HCT116 (cell line): ENCODE measurements at regions not wholly inside any gene's neighbourhood (a gene's known extent, or its start where the extent isn't known, plus 50 kb on each side); places are given as distances from the start of the nearest gene placed in this dataset.

Source experiments
- ATAC-seq: fragments of 200-7000 bp; cut with Tn5 transposase; 2 replicates; pipeline ENCODE4 v1.9.1; 2020; ENCODE audit warnings: mild to moderate bottlenecking, moderate library complexity
- BruUV-seq: library from RNA; stranded (reverse); fragments of 400-500 nt; replicated peaks from 2 replicates; lab custom pipeline; 2021; lab: Mats Ljungman, UMichigan
- CTCF ChIA-PET: fragments of 300-600 bp; sonication (Branson Sonifier 250); formaldehyde crosslinking; loops from one replicate; lab custom pipeline; 2021; ENCODE audit warnings: antibody characterized with exemption; lab: Charles Lee
- POLR2A ChIA-PET: fragments of 300-600, 350-600 bp; sonication (Branson Sonifier 250); formaldehyde crosslinking; loops from one replicate; lab custom pipeline; 2021; ENCODE audit warnings: antibody characterized with exemption; lab: Charles Lee
- RAD21 ChIA-PET, 2 experiments: fragments of 300-600 bp; sonication (Branson Sonifier 250); formaldehyde crosslinking; loops; one replicate each; lab custom pipeline; 2023; ENCODE audit warnings: low total read pairs in 2 of 2; ENCODE audit not compliant: uncharacterized antibody in 2 of 2, unreplicated experiment in 2 of 2, low non-redundant PET in 1 of 2; lab: Charles Lee
- DNase-seq: peaks from one replicate; pipeline ENCODE4 v3.0.0-alpha.2; 2010; ENCODE audit warnings: low read depth, low spot score
- H2AFZ ChIP-seq: fragments of 200-600 bp; shearing (Covaris generic), sonication (generic); 2 replicates; pipeline ENCODE4 v1.6.1; 2017; ENCODE audit warnings: low read depth, mixed run types, mixed read lengths, antibody characterized with exemption, low read length; ENCODE audit not compliant: poor library complexity, severe bottlenecking
- H3K27ac ChIP-seq: 2 replicates; pipeline ENCODE4 v1.5.1; 2012; ENCODE audit warnings: low read depth, low read length
- H3K27me3 ChIP-seq: fragments of 200-600 bp; sonication (generic); 2 replicates; pipeline ENCODE4 v1.6.1; 2016; ENCODE audit warnings: mixed run types, low read length, mixed read lengths; ENCODE audit not compliant: insufficient read depth
- H3K36me3 ChIP-seq, 2 experiments: fragments of 200-500 bp in 1 of 2; fragments of 200-600 bp in 1 of 2; sonication (Bioruptor generic) in 1 of 2; sonication (generic) in 1 of 2; 2 replicates each; pipeline versions ENCODE4 v1.5.1 to v1.6.1; 2014 to 2016; ENCODE audit warnings: low read length in 2 of 2, inconsistent platforms in 1 of 2, mixed read lengths in 1 of 2, mixed run types in 1 of 2; ENCODE audit not compliant: insufficient read depth in 2 of 2, control insufficient read depth in 1 of 2
- H3K4me1 ChIP-seq, 2 experiments: fragments of 200-600 bp in 1 of 2; sonication (generic) in 1 of 2; 2 replicates each; pipeline versions ENCODE4 v1.5.1 to v1.6.1; 2012 to 2017; ENCODE audit warnings: low read length in 2 of 2, inconsistent platforms in 1 of 2, mild to moderate bottlenecking in 1 of 2, mixed read lengths in 1 of 2, mixed run types in 1 of 2, moderate library complexity in 1 of 2; ENCODE audit not compliant: insufficient read depth in 2 of 2, control insufficient read depth in 1 of 2
- H3K4me2 ChIP-seq: fragments of 200-600 bp; sonication (generic); 2 replicates; pipeline ENCODE4 v1.6.1; 2017; ENCODE audit warnings: mixed run types, low read length, mixed read lengths
- H3K4me3 ChIP-seq, 2 experiments: fragments of 200-600 bp in 1 of 2; sonication (generic) in 1 of 2; replicated peaks in 1 of 2; 2 replicates each; pipeline ENCODE4 v1.5.1; 2011 to 2016; ENCODE audit warnings: low read length in 2 of 2, control low read depth in 1 of 2, low read depth in 1 of 2, mild to moderate bottlenecking in 1 of 2, mixed read lengths in 1 of 2, mixed run types in 1 of 2
- H3K79me2 ChIP-seq: fragments of 200-600 bp; sonication (generic); 2 replicates; pipeline ENCODE4 v1.6.1; 2017; ENCODE audit warnings: mild to moderate bottlenecking, mixed run types, low read length, moderate library complexity, mixed read lengths; ENCODE audit not compliant: insufficient read depth
- H3K9ac ChIP-seq: fragments of 200-600 bp; sonication (generic); 2 replicates; pipeline ENCODE4 v1.6.1; 2016; ENCODE audit warnings: low read length, mixed read lengths
- H3K9me2 ChIP-seq: fragments of 200-600 bp; sonication (generic), shearing (Covaris generic); 2 replicates; pipeline ENCODE4 v1.6.1; 2017; ENCODE audit warnings: mixed run types, mild to moderate bottlenecking, moderate library complexity; ENCODE audit not compliant: insufficient read depth
- H3K9me3 ChIP-seq, 2 experiments: fragments of 200-500 bp in 1 of 2; fragments of 200-600 bp in 1 of 2; sonication (Bioruptor generic) in 1 of 2; sonication (generic) in 1 of 2; 2 replicates each; pipeline ENCODE4 v1.6.1; 2014 to 2017; ENCODE audit warnings: low read length in 2 of 2, mixed read lengths in 2 of 2, inconsistent platforms in 1 of 2, low read depth in 1 of 2, mild to moderate bottlenecking in 1 of 2, mixed run types in 1 of 2, moderate library complexity in 1 of 2; ENCODE audit not compliant: control insufficient read depth in 1 of 2, insufficient read depth in 1 of 2
- H4K20me1 ChIP-seq: fragments of 200-600 bp; sonication (generic), shearing (Covaris generic); 2 replicates; pipeline ENCODE4 v1.6.1; 2017; ENCODE audit warnings: mixed run types, mild to moderate bottlenecking, moderate library complexity; ENCODE audit not compliant: insufficient read depth
- CBX3 ChIP-seq: IDR thresholded peaks from 2 replicates; pipeline ENCODE4 v1.6.1; 2012; ENCODE audit warnings: low read depth
- CEBPB ChIP-seq: IDR thresholded peaks from 2 replicates; pipeline ENCODE4 v1.6.1; 2012; ENCODE audit warnings: low read depth
- EGR1 ChIP-seq: IDR thresholded peaks from 2 replicates; pipeline ENCODE4 v1.6.1; 2012; ENCODE audit warnings: low read depth
- ELF1 ChIP-seq: IDR thresholded peaks from 2 replicates; pipeline ENCODE4 v1.6.1; 2012; ENCODE audit warnings: low read depth, borderline replicate concordance
- EZH2 ChIP-seq: fragments of 200-600 bp; sonication (generic); IDR thresholded peaks from 2 replicates; pipeline ENCODE4 v1.6.1; 2017; ENCODE audit warnings: antibody characterized with exemption, mixed run types
- EZH2phosphoT487 ChIP-seq: fragments of 200-600 bp; IDR thresholded peaks from 2 replicates; pipeline ENCODE4 v1.6.1; 2018; ENCODE audit warnings: antibody characterized with exemption, borderline replicate concordance
- FOSL1 ChIP-seq: IDR thresholded peaks from 2 replicates; pipeline ENCODE4 v1.6.1; 2012; ENCODE audit warnings: low read depth
- JUND ChIP-seq: IDR thresholded peaks from 2 replicates; pipeline ENCODE4 v1.6.1; 2012
- POLR2A ChIP-seq: IDR thresholded peaks from 2 replicates; pipeline ENCODE4 v1.7.0; 2011; ENCODE audit warnings: borderline replicate concordance; ENCODE audit not compliant: insufficient read depth, insufficient read length; ENCODE audit errors: extremely low read depth
- POLR2AphosphoS5 ChIP-seq: IDR thresholded peaks from 2 replicates; pipeline ENCODE4 v1.6.1; 2011; ENCODE audit warnings: mild to moderate bottlenecking, low read depth, low read length, moderate library complexity
- RAD21 ChIP-seq: IDR thresholded peaks from 2 replicates; pipeline ENCODE4 v1.6.1; 2012; ENCODE audit warnings: low read depth, mild to moderate bottlenecking
- SP1 ChIP-seq: IDR thresholded peaks from 2 replicates; pipeline ENCODE4 v1.6.1; 2012; ENCODE audit warnings: low read depth
- YY1 ChIP-seq: IDR thresholded peaks from 2 replicates; pipeline ENCODE4 v1.6.1; 2011; ENCODE audit warnings: low read length, low read depth, moderate library complexity, mild to moderate bottlenecking; ENCODE audit not compliant: insufficient replicate concordance; ENCODE audit errors: extremely low read depth
- ZFX ChIP-seq: fragments of 450-650 bp; IDR thresholded peaks from 2 replicates; pipeline ENCODE4 v1.6.1; 2017
- ZNF274 ChIP-seq: fragments of 200-500 bp; sonication (Bioruptor generic); IDR thresholded peaks from 2 replicates; pipeline ENCODE4 v1.6.1; 2014; ENCODE audit warnings: mild to moderate bottlenecking, low read depth, low read length, inconsistent platforms
- intact Hi-C: fragments of 100-400 bp; cut with micrococcal nuclease; formaldehyde crosslinking; loops from 2 replicates; pipeline ENCODE4 v1.10.0; 2022
- TF ChIP-seq, protein P1 (sequence below): IDR thresholded peaks from 2 replicates; pipeline ENCODE4 v1.6.1; 2012
- TF ChIP-seq, protein P2 (sequence below), 3 experiments: fragments of 200-600 bp in 1 of 3; sonication (generic) in 1 of 3; IDR thresholded peaks in 2 of 3; conservative IDR thresholded peaks in 1 of 3; 2 replicates each; pipeline ENCODE4 v1.5.1; 2012 to 2017; ENCODE audit warnings: low read depth in 2 of 3, low read length in 2 of 3, antibody characterized with exemption in 1 of 3, borderline replicate concordance in 1 of 3, control low read depth in 1 of 3, mild to moderate bottlenecking in 1 of 3, mixed read lengths in 1 of 3, mixed run types in 1 of 3, moderate library complexity in 1 of 3; ENCODE audit not compliant: insufficient read depth in 1 of 3
- TF ChIP-seq, protein P3 (sequence below): IDR thresholded peaks from 2 replicates; pipeline ENCODE4 v1.6.1; 2011; ENCODE audit warnings: mild to moderate bottlenecking, low read length, moderate library complexity; ENCODE audit not compliant: insufficient replicate concordance; ENCODE audit errors: extremely low read depth
- TF ChIP-seq, protein P4 (sequence below): IDR thresholded peaks from 2 replicates; pipeline ENCODE4 v1.6.1; 2012

DNA sequence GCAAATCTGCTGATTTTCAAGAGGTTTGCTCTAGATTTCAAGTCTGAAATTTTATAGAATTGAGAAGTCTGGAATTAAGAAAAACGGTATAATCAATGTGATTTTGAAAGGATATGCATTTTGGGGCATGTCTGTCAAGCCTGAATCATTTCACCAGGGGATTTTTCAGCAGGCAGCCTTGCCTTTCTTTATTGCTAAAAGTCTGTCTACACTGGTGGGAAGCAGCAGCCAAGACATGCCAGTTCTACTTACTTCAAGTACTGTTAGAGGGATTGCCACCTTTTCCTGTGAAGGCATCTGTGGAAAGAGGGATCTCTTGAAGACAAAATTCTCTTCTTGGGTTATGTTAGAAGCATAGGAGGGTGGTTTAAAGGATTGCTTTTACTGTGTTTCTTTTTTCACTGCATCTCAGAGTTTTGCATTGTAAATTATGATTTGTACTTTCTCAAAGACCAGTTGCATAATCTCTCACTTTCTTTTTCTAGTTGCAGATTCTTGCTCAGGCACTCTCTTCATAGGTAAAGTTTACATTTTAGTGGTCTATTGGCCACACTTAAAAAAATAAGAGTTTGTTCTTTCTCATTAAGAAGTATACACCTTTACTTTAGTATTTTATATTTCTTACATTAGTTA, 837.0 kb downstream of the GALC start:
- Histone ChIP-seq H3K9me3 (peaks cover 0 to 18% of the 10 kb centered on the region in 2 experiments; a peak in 2 of 4 replicates), H3K36me3 (no peaks in the 10 kb centered on the region), H3K79me2 (no peaks in the 10 kb centered on the region), H3K27me3 (no peaks in the 10 kb centered on the region), H3K4me1 (no peaks in the 10 kb centered on the region), H3K27ac (no peak overlapping the region), H3K9ac (no peak overlapping the region), H3K9me2 (no peaks in the 10 kb centered on the region), H3K4me3 (no peak overlapping the region), H4K20me1 (no peaks in the 10 kb centered on the region), H3K4me2 (no peak overlapping the region), H2AFZ (no peak overlapping the region)
- BruUV-seq = no TSS peak
- ChIA-PET POLR2A (no interaction called here), CTCF (no interaction called here), RAD21 (no interaction called here)
- ATAC-seq (no peak), DNase-seq (no peak)
- TF ChIP-seq POLR2A (no peak), CEBPB (no peak), CBX3 (no peak), EGR1 (no peak), RAD21 (no peak), ZNF274 (no peak), EZH2 (no peak), POLR2AphosphoS5 (no peak), ELF1 (no peak), FOSL1 (no peak), SP1 (no peak), EZH2phosphoT487 (no peak), YY1 (no peak), JUND (no peak), ZFX (no peak)
- TF ChIP-seq, protein P1, sequence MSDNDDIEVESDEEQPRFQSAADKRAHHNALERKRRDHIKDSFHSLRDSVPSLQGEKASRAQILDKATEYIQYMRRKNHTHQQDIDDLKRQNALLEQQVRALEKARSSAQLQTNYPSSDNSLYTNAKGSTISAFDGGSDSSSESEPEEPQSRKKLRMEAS = no peak
- TF ChIP-seq, protein P2, sequence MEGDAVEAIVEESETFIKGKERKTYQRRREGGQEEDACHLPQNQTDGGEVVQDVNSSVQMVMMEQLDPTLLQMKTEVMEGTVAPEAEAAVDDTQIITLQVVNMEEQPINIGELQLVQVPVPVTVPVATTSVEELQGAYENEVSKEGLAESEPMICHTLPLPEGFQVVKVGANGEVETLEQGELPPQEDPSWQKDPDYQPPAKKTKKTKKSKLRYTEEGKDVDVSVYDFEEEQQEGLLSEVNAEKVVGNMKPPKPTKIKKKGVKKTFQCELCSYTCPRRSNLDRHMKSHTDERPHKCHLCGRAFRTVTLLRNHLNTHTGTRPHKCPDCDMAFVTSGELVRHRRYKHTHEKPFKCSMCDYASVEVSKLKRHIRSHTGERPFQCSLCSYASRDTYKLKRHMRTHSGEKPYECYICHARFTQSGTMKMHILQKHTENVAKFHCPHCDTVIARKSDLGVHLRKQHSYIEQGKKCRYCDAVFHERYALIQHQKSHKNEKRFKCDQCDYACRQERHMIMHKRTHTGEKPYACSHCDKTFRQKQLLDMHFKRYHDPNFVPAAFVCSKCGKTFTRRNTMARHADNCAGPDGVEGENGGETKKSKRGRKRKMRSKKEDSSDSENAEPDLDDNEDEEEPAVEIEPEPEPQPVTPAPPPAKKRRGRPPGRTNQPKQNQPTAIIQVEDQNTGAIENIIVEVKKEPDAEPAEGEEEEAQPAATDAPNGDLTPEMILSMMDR (IDR thresholded peaks at IDR 0.05 in 2 of 3, conservative IDR thresholded peaks at IDR 0.05 in 1 of 3; ENCODE audit: borderline replicate concordance in 1 of 3, insufficient read depth in 1 of 3, low read depth in 2 of 3, low read length in 2 of 3) = no peak
- TF ChIP-seq, protein P3, sequence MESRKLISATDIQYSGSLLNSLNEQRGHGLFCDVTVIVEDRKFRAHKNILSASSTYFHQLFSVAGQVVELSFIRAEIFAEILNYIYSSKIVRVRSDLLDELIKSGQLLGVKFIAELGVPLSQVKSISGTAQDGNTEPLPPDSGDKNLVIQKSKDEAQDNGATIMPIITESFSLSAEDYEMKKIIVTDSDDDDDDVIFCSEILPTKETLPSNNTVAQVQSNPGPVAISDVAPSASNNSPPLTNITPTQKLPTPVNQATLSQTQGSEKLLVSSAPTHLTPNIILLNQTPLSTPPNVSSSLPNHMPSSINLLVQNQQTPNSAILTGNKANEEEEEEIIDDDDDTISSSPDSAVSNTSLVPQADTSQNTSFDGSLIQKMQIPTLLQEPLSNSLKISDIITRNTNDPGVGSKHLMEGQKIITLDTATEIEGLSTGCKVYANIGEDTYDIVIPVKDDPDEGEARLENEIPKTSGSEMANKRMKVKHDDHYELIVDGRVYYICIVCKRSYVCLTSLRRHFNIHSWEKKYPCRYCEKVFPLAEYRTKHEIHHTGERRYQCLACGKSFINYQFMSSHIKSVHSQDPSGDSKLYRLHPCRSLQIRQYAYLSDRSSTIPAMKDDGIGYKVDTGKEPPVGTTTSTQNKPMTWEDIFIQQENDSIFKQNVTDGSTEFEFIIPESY = no peak
- TF ChIP-seq, protein P4, sequence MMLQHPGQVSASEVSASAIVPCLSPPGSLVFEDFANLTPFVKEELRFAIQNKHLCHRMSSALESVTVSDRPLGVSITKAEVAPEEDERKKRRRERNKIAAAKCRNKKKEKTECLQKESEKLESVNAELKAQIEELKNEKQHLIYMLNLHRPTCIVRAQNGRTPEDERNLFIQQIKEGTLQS = no peak
- intact Hi-C loops = no loop called here
